ENCODE measurements at regions not wholly inside any gene's neighbourhood (a gene's known extent, or its start where the extent isn't known, plus 50 kb on each side); places are given as distances from the start of the nearest gene placed in this dataset.

DNA sequence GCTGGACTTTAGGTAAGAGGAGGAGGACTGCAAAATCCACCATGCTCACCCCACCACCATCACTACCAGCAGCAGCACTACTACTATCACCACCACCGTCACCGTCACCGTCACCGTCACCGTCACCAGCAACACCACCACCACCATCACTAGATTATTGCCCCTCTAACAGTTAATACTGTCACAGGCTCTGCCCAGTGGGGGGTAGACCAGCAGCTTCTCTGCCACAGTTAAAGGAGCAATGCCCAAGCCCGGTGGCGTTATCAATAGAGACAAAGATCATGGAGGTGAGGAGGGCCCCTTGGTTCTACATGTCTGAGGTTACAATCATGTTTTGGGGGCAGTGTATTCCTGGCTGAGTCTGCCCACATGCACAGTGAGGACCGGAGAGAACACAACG is 184.4 kb upstream of the DYNLRB2 start:
- DNase-seq (ENCODE audit: low spot score): no peak

GRCh38 chr16:80355335-80355734 is 185.5 kb upstream of the DYNLRB2 start:
- DNase-seq (ENCODE audit: low spot score): no peak

DNA sequence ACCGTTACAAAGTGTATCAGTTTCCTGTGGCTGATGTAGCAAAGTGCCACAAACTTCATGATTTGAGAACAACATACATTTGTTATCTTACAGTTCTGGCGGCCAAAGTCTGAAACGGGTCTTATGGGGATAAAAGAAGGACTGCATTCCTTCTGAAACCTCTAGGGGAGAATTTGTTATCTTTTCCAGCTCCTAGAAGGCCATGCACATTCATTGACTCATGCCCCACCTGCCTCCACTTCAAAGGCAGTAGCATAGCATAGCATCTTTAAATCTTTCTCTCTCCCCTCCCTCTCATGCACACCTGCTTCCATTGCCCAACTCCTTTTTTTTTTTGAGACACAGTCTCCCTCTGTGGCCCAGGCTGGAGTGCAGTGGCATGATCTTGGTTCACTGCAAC is 190.7 kb upstream of the DYNLRB2 start:
- DNase-seq (ENCODE audit: low spot score): no peak

- DNase-seq (ENCODE audit: low spot score): no peak
Measured at GRCh38 chr16:80347900-80348299, 192.9 kb upstream of the DYNLRB2 start.

- DNase-seq (ENCODE audit: low spot score): no peak
Measured at GRCh38 chr16:80347002-80347401, 193.8 kb upstream of the DYNLRB2 start.

GRCh38 chr16:80346111-80346632 is 194.6 kb upstream of the DYNLRB2 start:
- no peak for DNase-seq (ENCODE audit: low spot score)

- DNase-seq (ENCODE audit: low spot score): no peak
Measured at GRCh38 chr16:80345701-80346100, 195.1 kb upstream of the DYNLRB2 start.

GRCh38 chr16:80344570-80344969 is 196.2 kb upstream of the DYNLRB2 start:
- DNase-seq (ENCODE audit: low spot score): no peak

DNA sequence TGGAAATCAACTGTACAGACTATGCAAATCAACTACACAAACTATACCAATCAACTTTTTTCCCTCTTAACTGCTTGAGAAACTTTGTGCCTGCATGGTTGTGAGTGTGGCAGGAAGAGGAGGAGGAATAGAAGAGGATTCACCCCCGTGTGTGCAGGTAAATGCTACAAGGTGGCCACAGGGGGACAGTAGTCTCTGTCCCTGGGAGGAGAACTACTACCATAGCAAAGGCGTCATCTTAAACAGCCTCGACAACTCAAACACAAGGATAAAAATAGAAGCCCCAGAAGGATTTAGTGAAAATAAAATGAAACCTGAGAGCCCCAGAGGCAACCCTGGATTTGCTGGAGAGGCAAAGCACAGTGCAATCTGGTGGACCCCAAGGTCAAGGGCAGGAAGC is 199.5 kb upstream of the DYNLRB2 start:
- peak; percentile 35 for DNase-seq (ENCODE audit: low spot score)

DNA sequence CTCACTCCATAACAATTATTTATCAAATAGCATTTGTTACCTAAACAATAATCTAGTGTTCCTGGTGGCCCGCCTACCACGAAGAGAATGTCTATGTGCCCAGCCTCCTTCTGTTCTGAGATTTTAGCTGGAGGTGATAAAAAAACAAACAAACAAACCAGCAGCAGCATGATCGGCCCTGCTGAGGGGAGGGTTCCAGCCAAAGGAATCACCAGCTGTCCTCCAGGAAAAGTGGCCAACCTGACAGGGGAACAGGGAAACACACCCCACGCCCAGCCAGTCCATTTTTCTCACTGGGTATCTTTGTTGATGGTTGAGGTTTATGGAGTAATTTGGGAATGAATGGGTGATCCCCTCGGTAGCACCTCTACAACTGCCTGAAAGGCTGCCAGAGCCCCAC is 203.0 kb upstream of the DYNLRB2 start:
- no peak for DNase-seq (ENCODE audit: low spot score)

- DNase-seq (ENCODE audit: low spot score): no peak
Measured at GRCh38 chr16:80330803-80331202, 210.0 kb upstream of the DYNLRB2 start.

GRCh38 chr16:80330150-80330549 is 210.6 kb upstream of the DYNLRB2 start:
- no peak for DNase-seq (ENCODE audit: low spot score)

- DNase-seq (ENCODE audit: low spot score): no peak
Measured at GRCh38 chr16:80327740-80328139, 213.1 kb upstream of the DYNLRB2 start.

DNA sequence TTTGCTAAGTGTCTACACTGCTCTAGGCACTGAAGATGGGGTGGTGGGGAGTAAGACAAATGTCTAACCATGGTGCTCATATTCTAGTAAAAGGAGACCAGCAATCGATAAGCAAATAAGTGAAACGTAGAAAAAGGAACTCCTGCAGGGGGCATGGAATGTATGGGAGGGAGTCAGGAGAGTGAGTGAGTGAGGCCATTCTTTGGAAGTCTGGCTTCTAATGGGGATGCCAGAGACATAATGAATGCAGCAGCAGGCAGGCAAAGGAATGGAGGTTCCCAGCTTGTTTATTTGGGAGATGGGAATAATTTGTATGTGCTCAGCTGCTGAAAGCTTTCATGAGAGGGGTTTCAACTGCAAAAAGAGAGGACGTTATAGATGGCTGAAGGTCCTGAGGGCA is 216.4 kb upstream of the DYNLRB2 start:
- DNase-seq (ENCODE audit: low spot score): peak; percentile 22

DNA sequence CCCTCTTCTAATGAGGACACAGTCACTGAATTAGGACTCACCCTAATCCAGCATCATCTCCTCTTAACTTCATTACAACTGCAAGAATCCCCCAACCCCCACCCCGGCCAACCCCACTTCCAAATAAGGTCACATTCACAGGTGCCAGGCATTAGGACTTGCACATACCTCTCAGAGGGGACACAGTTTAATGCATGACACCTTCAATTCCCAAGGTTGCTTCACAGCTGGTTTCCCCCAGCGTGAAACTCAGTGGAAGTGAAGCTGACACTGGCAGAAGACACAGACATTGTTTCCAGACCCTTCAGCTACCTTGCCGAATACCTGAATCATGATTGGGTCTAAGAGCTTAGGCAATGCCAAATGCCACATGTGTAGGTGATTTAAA is 217.0 kb upstream of the DYNLRB2 start:
- peak; percentile 12 for DNase-seq (ENCODE audit: low spot score)

GRCh38 chr16:80323187-80323807 is 217.5 kb upstream of the DYNLRB2 start:
- DNase-seq (ENCODE audit: low spot score): no peak

- DNase-seq (ENCODE audit: low spot score): peak; percentile 20
Measured at GRCh38 chr16:80319181-80319580, 221.6 kb upstream of the DYNLRB2 start.

GRCh38 chr16:80318107-80318506 is 222.7 kb upstream of the DYNLRB2 start:
- DNase-seq (ENCODE audit: low spot score): no peak

- DNase-seq (ENCODE audit: low spot score): peak; percentile 55
Measured at GRCh38 chr16:80317599-80318037, 223.2 kb upstream of the DYNLRB2 start.

GRCh38 chr16:80317116-80317515 is 223.7 kb upstream of the DYNLRB2 start:
- no peak for DNase-seq (ENCODE audit: low spot score)

- DNase-seq (ENCODE audit: low spot score): no peak
Measured at GRCh38 chr16:80314042-80314441, 226.8 kb upstream of the DYNLRB2 start.

- DNase-seq (ENCODE audit: low spot score): no peak
Measured at GRCh38 chr16:80309178-80309577, 231.6 kb upstream of the DYNLRB2 start.

- no peak for DNase-seq (ENCODE audit: low spot score)
Measured at GRCh38 chr16:80305410-80305809, 235.4 kb upstream of the DYNLRB2 start.

DNA sequence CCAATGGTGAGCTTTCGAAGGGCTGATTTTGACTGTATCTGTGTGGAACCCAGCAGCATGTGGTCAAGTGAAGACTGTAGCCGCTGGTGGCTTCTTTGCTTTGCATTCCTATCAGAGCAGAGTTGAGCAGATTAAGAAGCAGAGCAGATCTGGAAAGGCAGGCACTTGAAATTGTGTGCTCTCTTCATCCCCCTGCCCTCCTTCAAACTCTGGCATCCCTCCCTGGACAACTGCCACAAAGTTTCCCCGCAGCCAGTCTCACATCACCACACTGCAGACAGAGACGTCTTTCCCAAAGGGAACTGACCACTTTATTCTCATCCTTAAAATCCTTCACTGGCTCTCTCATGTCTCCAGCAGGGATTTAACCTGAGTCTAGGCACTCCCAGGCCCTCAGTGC is 237.1 kb upstream of the DYNLRB2 start:
- DNase-seq (ENCODE audit: low spot score): no peak

All from iPS-NIHi11 (cell line).